Liver (tissue), 8 donors: ENCODE measurements at regions not wholly inside any gene's neighbourhood (a gene's known extent, or its start where the extent isn't known, plus 50 kb on each side); places are given as distances from the start of the nearest gene placed in this dataset.

ENCODE experiments used
- DNase-seq: peaks from one replicate; pipeline ENCODE4 v3.0.0-alpha.2; 2017; ENCODE audit warnings: low spot score
- H3K27ac ChIP-seq, 2 donors: one replicate each; pipeline ENCODE4 v1.7.0; 2013; ENCODE audit warnings: inconsistent platforms in 2 of 2, low read length in 2 of 2, control low read depth in 1 of 2, low read depth in 1 of 2, mild to moderate bottlenecking in 1 of 2
- H3K27me3 ChIP-seq, 4 donors: one replicate each; pipeline versions ENCODE4 v1.6.1 to v1.7.0; 2013; ENCODE audit warnings: low read length in 3 of 4, inconsistent platforms in 1 of 4, mild to moderate bottlenecking in 1 of 4, moderate library complexity in 1 of 4; ENCODE audit not compliant: control insufficient read depth in 4 of 4, insufficient read depth in 4 of 4
- H3K36me3 ChIP-seq, 4 donors: one replicate each; pipeline versions ENCODE4 v1.6.1 to v1.7.0; 2013; ENCODE audit warnings: low read length in 3 of 4, mild to moderate bottlenecking in 3 of 4, low read depth in 1 of 4, moderate library complexity in 1 of 4; ENCODE audit not compliant: control insufficient read depth in 4 of 4, insufficient read depth in 3 of 4
- H3K4me1 ChIP-seq, 4 donors: one replicate each; pipeline versions ENCODE4 v1.6.1 to v1.7.0; 2013; ENCODE audit warnings: low read length in 3 of 4, mild to moderate bottlenecking in 3 of 4, moderate library complexity in 1 of 4; ENCODE audit not compliant: control insufficient read depth in 4 of 4, insufficient read depth in 4 of 4
- H3K4me3 ChIP-seq, 3 donors: one replicate each; pipeline versions ENCODE4 v1.6.1 to v1.7.0; 2013; ENCODE audit warnings: low read length in 3 of 3, control low read depth in 1 of 3, low read depth in 1 of 3, mild to moderate bottlenecking in 1 of 3
- H3K9ac ChIP-seq, 2 donors: one replicate each; pipeline ENCODE4 v1.7.0; 2013; ENCODE audit warnings: low read length in 2 of 2, mild to moderate bottlenecking in 2 of 2, moderate library complexity in 2 of 2, control low read depth in 1 of 2, low read depth in 1 of 2
- H3K9me3 ChIP-seq, 4 donors: one replicate each; pipeline versions ENCODE4 v1.6.1 to v1.7.0; 2013; ENCODE audit warnings: low read length in 3 of 4; ENCODE audit not compliant: control insufficient read depth in 4 of 4
- ATF3 ChIP-seq: IDR thresholded peaks from 2 replicates; pipeline ENCODE4 v1.6.1; 2016; ENCODE audit warnings: antibody characterized with exemption
- FOXA1 ChIP-seq: IDR thresholded peaks from 2 replicates; pipeline ENCODE4 v1.6.1; 2016; ENCODE audit warnings: antibody characterized with exemption
- GABPA ChIP-seq, 2 donors: IDR thresholded peaks in 1 of 2; conservative IDR thresholded peaks in 1 of 2; 2 replicates each; pipeline ENCODE4 v1.6.1; 2016; ENCODE audit warnings: antibody characterized with exemption in 2 of 2, mild to moderate bottlenecking in 1 of 2, moderate library complexity in 1 of 2
- HNF4A ChIP-seq, 2 donors: conservative IDR thresholded peaks; 2 replicates each; pipeline ENCODE4 v1.6.1; 2016; ENCODE audit warnings: antibody characterized with exemption in 2 of 2, mild to moderate bottlenecking in 2 of 2
- HNF4G ChIP-seq: IDR thresholded peaks from 2 replicates; pipeline ENCODE4 v1.6.1; 2016; ENCODE audit warnings: antibody characterized with exemption
- JUND ChIP-seq, 2 donors: IDR thresholded peaks; 2 replicates each; pipeline ENCODE4 v1.6.1; 2016; ENCODE audit warnings: antibody characterized with exemption in 2 of 2
- NR2F2 ChIP-seq: IDR thresholded peaks from 2 replicates; pipeline ENCODE4 v1.6.1; 2016; ENCODE audit warnings: antibody characterized with exemption
- RAD21 ChIP-seq, 2 donors: IDR thresholded peaks; 2 replicates each; pipeline ENCODE4 v1.6.1; 2016; ENCODE audit warnings: antibody characterized with exemption in 2 of 2, mild to moderate bottlenecking in 2 of 2
- SP1 ChIP-seq: IDR thresholded peaks from 2 replicates; pipeline ENCODE4 v1.6.1; 2018; ENCODE audit warnings: antibody characterized with exemption, mild to moderate bottlenecking
- TAF1 ChIP-seq: conservative IDR thresholded peaks from 2 replicates; pipeline ENCODE4 v1.6.1; 2016; ENCODE audit warnings: antibody characterized with exemption, mild to moderate bottlenecking
- YY1 ChIP-seq: IDR thresholded peaks from 2 replicates; pipeline ENCODE4 v1.6.1; 2016; ENCODE audit warnings: antibody characterized with exemption, mild to moderate bottlenecking
- WGBS: extraction: QIAGEN DNeasy Blood & Tissue Kit; methylation state at CpG from one replicate; pipeline ENCODE4 v1.1.7; 2013; 5-methylcytosine and 5-hydroxymethylcytosine counted together
- TF ChIP-seq, protein P1 (sequence below): IDR thresholded peaks from 2 replicates; pipeline ENCODE4 v1.6.1; 2016; ENCODE audit warnings: antibody characterized with exemption, mild to moderate bottlenecking
- TF ChIP-seq, protein P2 (sequence below): fragments of 150-350 bp; IDR thresholded peaks from 2 replicates; pipeline ENCODE4 v1.5.1; 2017; ENCODE audit warnings: improper control_type of control experiment, low read depth, low read length; ENCODE audit not compliant: missing input control
- TF ChIP-seq, protein P3 (sequence below): IDR thresholded peaks from 2 replicates; pipeline ENCODE4 v1.6.1; 2016; ENCODE audit warnings: antibody characterized with exemption
- donor health status: healthy.
- donor health status: healthy.
- donor health status: healthy.
- donor health status: healthy.
- donor health status: healthy.

GRCh38 chr15:77825252-77825542 is 192.5 kb upstream of the LINGO1 start (continued):
- TF ChIP-seq, protein P1, sequence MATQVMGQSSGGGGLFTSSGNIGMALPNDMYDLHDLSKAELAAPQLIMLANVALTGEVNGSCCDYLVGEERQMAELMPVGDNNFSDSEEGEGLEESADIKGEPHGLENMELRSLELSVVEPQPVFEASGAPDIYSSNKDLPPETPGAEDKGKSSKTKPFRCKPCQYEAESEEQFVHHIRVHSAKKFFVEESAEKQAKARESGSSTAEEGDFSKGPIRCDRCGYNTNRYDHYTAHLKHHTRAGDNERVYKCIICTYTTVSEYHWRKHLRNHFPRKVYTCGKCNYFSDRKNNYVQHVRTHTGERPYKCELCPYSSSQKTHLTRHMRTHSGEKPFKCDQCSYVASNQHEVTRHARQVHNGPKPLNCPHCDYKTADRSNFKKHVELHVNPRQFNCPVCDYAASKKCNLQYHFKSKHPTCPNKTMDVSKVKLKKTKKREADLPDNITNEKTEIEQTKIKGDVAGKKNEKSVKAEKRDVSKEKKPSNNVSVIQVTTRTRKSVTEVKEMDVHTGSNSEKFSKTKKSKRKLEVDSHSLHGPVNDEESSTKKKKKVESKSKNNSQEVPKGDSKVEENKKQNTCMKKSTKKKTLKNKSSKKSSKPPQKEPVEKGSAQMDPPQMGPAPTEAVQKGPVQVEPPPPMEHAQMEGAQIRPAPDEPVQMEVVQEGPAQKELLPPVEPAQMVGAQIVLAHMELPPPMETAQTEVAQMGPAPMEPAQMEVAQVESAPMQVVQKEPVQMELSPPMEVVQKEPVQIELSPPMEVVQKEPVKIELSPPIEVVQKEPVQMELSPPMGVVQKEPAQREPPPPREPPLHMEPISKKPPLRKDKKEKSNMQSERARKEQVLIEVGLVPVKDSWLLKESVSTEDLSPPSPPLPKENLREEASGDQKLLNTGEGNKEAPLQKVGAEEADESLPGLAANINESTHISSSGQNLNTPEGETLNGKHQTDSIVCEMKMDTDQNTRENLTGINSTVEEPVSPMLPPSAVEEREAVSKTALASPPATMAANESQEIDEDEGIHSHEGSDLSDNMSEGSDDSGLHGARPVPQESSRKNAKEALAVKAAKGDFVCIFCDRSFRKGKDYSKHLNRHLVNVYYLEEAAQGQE, result no peak

DNA sequence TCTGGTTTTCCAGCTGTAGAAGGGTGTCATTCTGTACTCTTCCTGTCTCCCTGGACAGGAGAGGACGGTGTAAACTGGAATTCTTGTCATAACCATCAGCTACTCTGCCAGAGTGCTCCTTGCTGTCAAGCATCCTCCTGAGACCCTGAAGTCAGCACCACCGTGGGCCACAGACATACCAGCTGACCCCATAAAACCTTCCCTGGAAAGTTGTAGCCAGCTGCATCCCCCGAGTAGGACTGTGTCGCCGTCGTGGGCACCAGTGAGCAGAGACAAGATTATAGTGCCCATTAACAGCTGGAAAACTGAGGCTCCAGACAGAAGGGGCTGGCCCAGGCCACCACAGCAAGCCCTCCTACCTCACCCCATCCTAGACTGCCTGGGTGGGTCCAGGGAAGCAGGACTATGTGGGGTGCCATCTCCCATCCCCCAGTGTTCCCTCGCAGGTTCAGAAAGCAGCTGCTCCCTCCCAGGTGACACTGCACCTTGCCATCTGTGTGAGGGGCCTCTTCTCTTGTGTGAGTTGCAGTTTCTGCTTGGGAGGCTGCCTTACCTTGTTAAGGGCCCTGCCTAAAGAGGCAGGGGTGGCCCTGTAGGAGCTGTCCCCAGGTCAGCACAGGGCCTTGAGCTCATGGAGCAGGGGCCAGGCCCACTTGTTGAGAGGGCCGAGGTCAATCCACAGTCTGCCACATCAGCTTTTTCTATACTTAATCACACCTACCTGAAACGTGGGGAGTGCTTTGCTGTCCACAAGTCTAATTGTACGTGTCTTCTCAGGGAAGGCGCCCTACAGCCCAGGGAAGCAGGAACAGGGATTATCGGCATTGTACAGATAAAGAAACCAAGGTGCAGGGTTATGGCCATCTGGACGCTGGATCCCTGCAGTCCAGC is 191.9 kb upstream of the LINGO1 start:
- 78% methylated on average over 13 of the region's 13 CpGs for WGBS
- no peak overlapping the region for H3K27ac ChIP-seq
- peaks cover 4 to 9% (median 7%) of the 10 kb centered on the region in 4 donors for H3K4me1 ChIP-seq
- no peaks in the 10 kb centered on the region for H3K9me3 ChIP-seq
- TF ChIP-seq YY1 (no peak), FOXA1 (no peak), HNF4G (no peak), NR2F2 (no peak), SP1 (no peak), HNF4A (conservative IDR thresholded peaks at IDR 0.05) (no peak), ATF3 (no peak), TAF1 (no peak), JUND (IDR thresholded peaks at IDR 0.05) (no peak), RAD21 (IDR thresholded peaks at IDR 0.05) (no peak), GABPA (IDR thresholded peaks at IDR 0.05 in 1 of 2, conservative IDR thresholded peaks at IDR 0.05 in 1 of 2) (no peak)
- TF ChIP-seq, protein P2, sequence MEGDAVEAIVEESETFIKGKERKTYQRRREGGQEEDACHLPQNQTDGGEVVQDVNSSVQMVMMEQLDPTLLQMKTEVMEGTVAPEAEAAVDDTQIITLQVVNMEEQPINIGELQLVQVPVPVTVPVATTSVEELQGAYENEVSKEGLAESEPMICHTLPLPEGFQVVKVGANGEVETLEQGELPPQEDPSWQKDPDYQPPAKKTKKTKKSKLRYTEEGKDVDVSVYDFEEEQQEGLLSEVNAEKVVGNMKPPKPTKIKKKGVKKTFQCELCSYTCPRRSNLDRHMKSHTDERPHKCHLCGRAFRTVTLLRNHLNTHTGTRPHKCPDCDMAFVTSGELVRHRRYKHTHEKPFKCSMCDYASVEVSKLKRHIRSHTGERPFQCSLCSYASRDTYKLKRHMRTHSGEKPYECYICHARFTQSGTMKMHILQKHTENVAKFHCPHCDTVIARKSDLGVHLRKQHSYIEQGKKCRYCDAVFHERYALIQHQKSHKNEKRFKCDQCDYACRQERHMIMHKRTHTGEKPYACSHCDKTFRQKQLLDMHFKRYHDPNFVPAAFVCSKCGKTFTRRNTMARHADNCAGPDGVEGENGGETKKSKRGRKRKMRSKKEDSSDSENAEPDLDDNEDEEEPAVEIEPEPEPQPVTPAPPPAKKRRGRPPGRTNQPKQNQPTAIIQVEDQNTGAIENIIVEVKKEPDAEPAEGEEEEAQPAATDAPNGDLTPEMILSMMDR, result no peak
- TF ChIP-seq, protein P1, result no peak
- TF ChIP-seq, protein P3, sequence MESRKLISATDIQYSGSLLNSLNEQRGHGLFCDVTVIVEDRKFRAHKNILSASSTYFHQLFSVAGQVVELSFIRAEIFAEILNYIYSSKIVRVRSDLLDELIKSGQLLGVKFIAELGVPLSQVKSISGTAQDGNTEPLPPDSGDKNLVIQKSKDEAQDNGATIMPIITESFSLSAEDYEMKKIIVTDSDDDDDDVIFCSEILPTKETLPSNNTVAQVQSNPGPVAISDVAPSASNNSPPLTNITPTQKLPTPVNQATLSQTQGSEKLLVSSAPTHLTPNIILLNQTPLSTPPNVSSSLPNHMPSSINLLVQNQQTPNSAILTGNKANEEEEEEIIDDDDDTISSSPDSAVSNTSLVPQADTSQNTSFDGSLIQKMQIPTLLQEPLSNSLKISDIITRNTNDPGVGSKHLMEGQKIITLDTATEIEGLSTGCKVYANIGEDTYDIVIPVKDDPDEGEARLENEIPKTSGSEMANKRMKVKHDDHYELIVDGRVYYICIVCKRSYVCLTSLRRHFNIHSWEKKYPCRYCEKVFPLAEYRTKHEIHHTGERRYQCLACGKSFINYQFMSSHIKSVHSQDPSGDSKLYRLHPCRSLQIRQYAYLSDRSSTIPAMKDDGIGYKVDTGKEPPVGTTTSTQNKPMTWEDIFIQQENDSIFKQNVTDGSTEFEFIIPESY, result no peak
- peaks cover 7 to 13% (median 8%) of the 10 kb centered on the region in 4 donors for H3K27me3 ChIP-seq
- H3K9ac ChIP-seq, result no peak overlapping the region
- no peaks in the 10 kb centered on the region for H3K36me3 ChIP-seq
- no peak overlapping the region for H3K4me3 ChIP-seq
- no peak for DNase-seq
